ENCODE measurements at regions not wholly inside any gene's neighbourhood (a gene's known extent, or its start where the extent isn't known, plus 50 kb on each side); places are given as distances from the start of the nearest gene placed in this dataset.

- TF ChIP-seq CREB1 (IDR thresholded peaks at IDR 0.05; ENCODE audit: low read depth) (no peak), TEAD4 (IDR thresholded peaks at IDR 0.05) (no peak), EGR1 (IDR thresholded peaks at IDR 0.05) (no peak), TAF1 (IDR thresholded peaks at IDR 0.05; ENCODE audit: low read depth) (no peak), NFIC (IDR thresholded peaks at IDR 0.05) (no peak)
- TF ChIP-seq, protein P1, sequence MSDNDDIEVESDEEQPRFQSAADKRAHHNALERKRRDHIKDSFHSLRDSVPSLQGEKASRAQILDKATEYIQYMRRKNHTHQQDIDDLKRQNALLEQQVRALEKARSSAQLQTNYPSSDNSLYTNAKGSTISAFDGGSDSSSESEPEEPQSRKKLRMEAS (IDR thresholded peaks at IDR 0.05), result no peak
Observed at GRCh38 chr4:141810712-141811375, 174.5 kb downstream of the IL15 start.

GRCh38 chr4:141812158-141812557 lies 175.8 kb downstream of the IL15 start:
- no peak for TF ChIP-seq CREB1 (IDR thresholded peaks at IDR 0.05; ENCODE audit: low read depth)
- TF ChIP-seq EGR1 (IDR thresholded peaks at IDR 0.05), result no peak
- no peak for TF ChIP-seq RAD21 (IDR thresholded peaks at IDR 0.05; ENCODE audit: low read depth)
- TF ChIP-seq TCF12 (IDR thresholded peaks at IDR 0.05; ENCODE audit: low read depth), result no peak
- no peak for TF ChIP-seq FOXM1 (IDR thresholded peaks at IDR 0.05; ENCODE audit: borderline replicate concordance, low read depth)
- TF ChIP-seq TEAD4 (IDR thresholded peaks at IDR 0.05), result no peak
- no peak for TF ChIP-seq ZBTB7A (IDR thresholded peaks at IDR 0.05; ENCODE audit: low read depth)
- no peak for TF ChIP-seq YY1 (IDR thresholded peaks at IDR 0.05; ENCODE audit: low read depth)
- TF ChIP-seq, protein P1 (IDR thresholded peaks at IDR 0.05), result no peak
- no peak for TF ChIP-seq NFIC (IDR thresholded peaks at IDR 0.05)
- TF ChIP-seq EP300 (IDR thresholded peaks at IDR 0.05; ENCODE audit: borderline replicate concordance), result no peak
- no peak for TF ChIP-seq CEBPB (IDR thresholded peaks at IDR 0.05)
- TF ChIP-seq, protein P2, sequence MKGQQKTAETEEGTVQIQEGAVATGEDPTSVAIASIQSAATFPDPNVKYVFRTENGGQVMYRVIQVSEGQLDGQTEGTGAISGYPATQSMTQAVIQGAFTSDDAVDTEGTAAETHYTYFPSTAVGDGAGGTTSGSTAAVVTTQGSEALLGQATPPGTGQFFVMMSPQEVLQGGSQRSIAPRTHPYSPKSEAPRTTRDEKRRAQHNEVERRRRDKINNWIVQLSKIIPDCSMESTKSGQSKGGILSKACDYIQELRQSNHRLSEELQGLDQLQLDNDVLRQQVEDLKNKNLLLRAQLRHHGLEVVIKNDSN (IDR thresholded peaks at IDR 0.05), result no peak
- no peak for TF ChIP-seq REST (IDR thresholded peaks at IDR 0.05; ENCODE audit: low read depth)
- no peak for TF ChIP-seq TAF1 (IDR thresholded peaks at IDR 0.05; ENCODE audit: low read depth)

DNA sequence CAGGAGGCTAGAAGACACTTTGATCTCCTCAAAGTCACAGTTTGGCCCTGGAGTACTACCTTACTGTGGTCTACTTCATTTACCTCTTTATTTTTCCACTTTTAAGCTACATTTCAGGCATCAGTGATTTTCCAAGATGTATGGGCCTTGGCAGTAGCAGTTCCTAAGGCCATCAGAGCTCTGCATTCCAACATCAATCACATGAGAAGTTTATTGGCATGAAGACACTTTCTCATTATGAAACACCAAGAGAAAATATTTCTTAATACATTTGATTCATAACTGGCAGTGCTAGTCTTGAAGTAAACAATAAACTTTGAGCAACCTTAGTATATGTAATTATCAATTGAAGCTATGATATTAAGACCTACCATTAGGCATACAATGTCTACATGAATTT lies 178.1 kb downstream of the IL15 start:
- TF ChIP-seq EP300 (IDR thresholded peaks at IDR 0.05; ENCODE audit: borderline replicate concordance) (peak; percentile 93), NFIC (IDR thresholded peaks at IDR 0.05) (peak; percentile 76), CEBPB (IDR thresholded peaks at IDR 0.05) (peak; percentile 59), TAF1 (IDR thresholded peaks at IDR 0.05; ENCODE audit: low read depth) (no peak), TCF12 (IDR thresholded peaks at IDR 0.05; ENCODE audit: low read depth) (peak; percentile 91), FOXM1 (IDR thresholded peaks at IDR 0.05; ENCODE audit: borderline replicate concordance, low read depth) (peak; percentile 85), EGR1 (IDR thresholded peaks at IDR 0.05) (no peak), CREB1 (IDR thresholded peaks at IDR 0.05; ENCODE audit: low read depth) (no peak), TEAD4 (IDR thresholded peaks at IDR 0.05) (peak; percentile 86)
- TF ChIP-seq, protein P2 (IDR thresholded peaks at IDR 0.05), result 0 out of 2 replicates have a peak, but pooled peaks have one; percentile 7

DNA sequence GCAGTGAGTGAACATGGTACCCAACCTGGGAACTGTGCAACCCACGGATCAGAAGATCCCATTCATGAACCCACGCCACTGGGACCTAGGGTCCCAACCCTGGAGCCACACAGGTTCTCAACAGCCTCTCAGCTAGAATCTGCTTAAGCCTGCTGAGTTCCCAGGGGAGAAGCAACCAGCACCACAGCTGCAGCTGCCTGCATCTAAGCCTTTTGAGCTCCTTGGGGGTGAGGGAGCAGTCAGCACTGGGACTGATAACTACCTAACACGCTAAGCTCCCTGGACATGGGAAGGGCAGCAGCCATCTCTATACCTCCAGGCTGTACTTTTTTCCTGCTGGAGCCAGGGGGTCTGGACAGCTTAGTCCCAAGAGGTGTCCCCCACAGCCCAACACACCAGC lies 179.3 kb downstream of the IL15 start:
- TF ChIP-seq RAD21 (IDR thresholded peaks at IDR 0.05; ENCODE audit: low read depth) (no peak), CREB1 (IDR thresholded peaks at IDR 0.05; ENCODE audit: low read depth) (no peak), CEBPB (IDR thresholded peaks at IDR 0.05) (no peak), ZBTB7A (IDR thresholded peaks at IDR 0.05; ENCODE audit: low read depth) (no peak), NFIC (IDR thresholded peaks at IDR 0.05) (no peak), TEAD4 (IDR thresholded peaks at IDR 0.05) (no peak), YY1 (IDR thresholded peaks at IDR 0.05; ENCODE audit: low read depth) (no peak), EP300 (IDR thresholded peaks at IDR 0.05; ENCODE audit: borderline replicate concordance) (no peak), FOXM1 (IDR thresholded peaks at IDR 0.05; ENCODE audit: borderline replicate concordance, low read depth) (no peak), EGR1 (IDR thresholded peaks at IDR 0.05) (no peak), TAF1 (IDR thresholded peaks at IDR 0.05; ENCODE audit: low read depth) (no peak), TCF12 (IDR thresholded peaks at IDR 0.05; ENCODE audit: low read depth) (no peak), REST (IDR thresholded peaks at IDR 0.05; ENCODE audit: low read depth) (no peak)
- TF ChIP-seq, protein P1 (IDR thresholded peaks at IDR 0.05), result no peak
- TF ChIP-seq, protein P2 (IDR thresholded peaks at IDR 0.05), result no peak

GRCh38 chr4:141826260-141826659 lies 189.9 kb downstream of the IL15 start:
- no peak for TF ChIP-seq YY1 (IDR thresholded peaks at IDR 0.05; ENCODE audit: low read depth)
- TF ChIP-seq CEBPB (IDR thresholded peaks at IDR 0.05), result no peak
- no peak for TF ChIP-seq ZBTB7A (IDR thresholded peaks at IDR 0.05; ENCODE audit: low read depth)
- no peak for TF ChIP-seq TEAD4 (IDR thresholded peaks at IDR 0.05)
- TF ChIP-seq TCF12 (IDR thresholded peaks at IDR 0.05; ENCODE audit: low read depth), result no peak
- no peak for TF ChIP-seq EGR1 (IDR thresholded peaks at IDR 0.05)
- no peak for TF ChIP-seq RAD21 (IDR thresholded peaks at IDR 0.05; ENCODE audit: low read depth)
- no peak for TF ChIP-seq NFIC (IDR thresholded peaks at IDR 0.05)
- no peak for TF ChIP-seq CREB1 (IDR thresholded peaks at IDR 0.05; ENCODE audit: low read depth)
- TF ChIP-seq REST (IDR thresholded peaks at IDR 0.05; ENCODE audit: low read depth), result no peak
